Dedifferentiated amniotic fluid mesenchymal stem cell (primary cell): ENCODE measurements at regions not wholly inside any gene's neighbourhood (a gene's known extent, or its start where the extent isn't known, plus 50 kb on each side); places are given as distances from the start of the nearest gene placed in this dataset.
"Not testable (repeated sequence)": the region's sequence is repeated elsewhere in the genome, so short reads cannot be mapped to it uniquely, and the experiment has no call there.

ENCODE experiments used
- DNase-seq: peaks from one replicate; pipeline ENCODE4 v3.0.0-alpha.2; 2016; ENCODE audit errors: extremely low spot score

DNA sequence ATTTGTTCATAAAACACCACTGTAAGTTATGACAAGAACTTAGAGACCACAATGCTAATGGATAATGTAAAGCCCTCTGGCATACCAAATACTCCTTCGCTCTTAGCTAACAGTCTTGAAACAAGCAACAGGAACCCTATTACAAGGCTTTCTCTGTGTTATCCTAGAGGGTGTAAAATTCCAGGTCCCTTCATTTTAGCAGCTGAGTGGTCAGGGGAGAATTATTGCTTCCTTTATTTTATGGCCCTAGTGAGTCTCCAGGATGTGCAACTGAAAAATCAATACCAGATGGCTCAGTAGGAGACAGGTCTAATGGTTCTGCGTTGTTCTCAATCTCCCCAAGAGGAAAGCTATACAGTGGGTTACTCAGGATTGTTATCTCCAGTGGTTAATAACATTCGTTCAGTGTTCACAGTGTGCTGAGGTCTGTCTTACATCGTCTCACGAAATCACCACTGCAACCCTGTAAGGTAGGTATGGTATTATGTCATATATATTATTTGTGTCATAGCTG, 172.7 kb upstream of the CNOT2 start:
- DNase-seq: no peak

- no peak for DNase-seq
Measured at GRCh38 chr12:70074510-70074909, 168.7 kb upstream of the CNOT2 start.

DNA sequence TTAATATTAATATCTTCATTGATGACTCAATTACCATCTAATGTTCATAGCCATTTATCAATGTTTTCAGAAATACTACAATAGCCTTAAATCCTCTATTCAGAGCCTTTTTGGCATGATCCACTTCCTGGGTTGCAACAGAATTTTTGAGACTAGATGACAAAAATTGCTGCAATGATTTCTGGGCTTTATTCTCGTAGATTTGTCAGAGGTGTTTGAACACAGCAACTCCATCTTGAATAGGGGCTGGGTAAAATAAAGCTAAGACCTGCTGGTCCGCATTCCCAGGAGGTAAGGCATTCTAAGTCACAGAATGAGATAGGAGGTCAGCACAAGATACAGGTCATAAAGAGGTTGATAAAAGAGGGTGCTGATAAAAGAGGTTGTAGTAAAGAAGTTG, 165.8 kb upstream of the CNOT2 start:
- no peak for DNase-seq

GRCh38 chr12:70078161-70078560, 165.1 kb upstream of the CNOT2 start:
- no peak for DNase-seq

DNA sequence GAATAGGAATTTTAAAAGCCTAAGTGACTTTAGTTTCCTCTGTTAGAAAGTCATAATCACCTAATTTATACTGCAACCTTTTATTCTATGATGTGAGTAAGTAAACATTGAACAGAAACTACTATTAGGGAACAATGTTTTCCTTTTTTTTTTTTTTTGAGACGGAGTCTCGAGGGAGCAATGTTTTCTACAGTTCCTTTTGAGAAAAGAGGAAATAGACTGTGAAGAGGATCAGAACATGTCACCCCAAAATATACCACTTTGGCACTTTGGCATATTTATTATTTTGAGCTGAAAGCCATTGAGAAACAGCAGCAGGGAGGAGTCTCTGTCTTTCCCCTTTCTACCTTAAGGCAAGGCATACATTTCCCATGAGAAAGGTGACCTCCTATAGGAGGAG, 162.7 kb upstream of the CNOT2 start:
- no peak for DNase-seq

DNA sequence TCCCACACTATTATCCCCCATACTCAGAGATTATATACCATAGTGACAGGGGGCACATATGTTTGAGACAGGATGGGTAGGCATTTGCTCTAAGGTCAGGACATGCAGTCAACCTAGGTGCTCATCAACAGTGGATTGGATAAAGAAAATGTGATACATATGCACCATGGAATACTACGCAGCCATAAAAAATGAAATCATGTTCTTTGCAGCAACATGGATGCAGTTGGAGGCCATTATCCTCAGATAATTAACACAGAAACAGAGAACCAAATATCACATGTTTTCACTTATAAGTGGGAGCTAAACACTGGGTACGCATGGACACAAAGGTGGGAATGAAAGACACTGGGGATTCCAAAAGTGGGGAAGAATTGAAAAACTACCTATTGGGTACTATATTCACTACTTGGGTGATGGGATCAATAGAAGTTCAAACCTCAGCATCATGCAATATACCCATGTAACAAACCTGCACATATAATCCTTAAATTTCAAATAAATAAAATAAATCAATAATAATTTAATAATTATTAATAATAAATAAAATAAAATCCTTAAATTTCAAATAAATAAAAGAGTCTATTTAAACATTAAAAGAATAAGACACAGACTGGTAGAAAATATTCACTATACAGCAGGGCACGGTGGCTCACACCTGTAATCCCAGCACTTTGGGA, 160.1 kb upstream of the CNOT2 start:
- no peak for DNase-seq

- no peak for DNase-seq
Measured at GRCh38 chr12:70083677-70084020, 159.6 kb upstream of the CNOT2 start.

- not testable (repeated sequence) for DNase-seq
Measured at GRCh38 chr12:70086372-70086771, 156.9 kb upstream of the CNOT2 start.

DNA sequence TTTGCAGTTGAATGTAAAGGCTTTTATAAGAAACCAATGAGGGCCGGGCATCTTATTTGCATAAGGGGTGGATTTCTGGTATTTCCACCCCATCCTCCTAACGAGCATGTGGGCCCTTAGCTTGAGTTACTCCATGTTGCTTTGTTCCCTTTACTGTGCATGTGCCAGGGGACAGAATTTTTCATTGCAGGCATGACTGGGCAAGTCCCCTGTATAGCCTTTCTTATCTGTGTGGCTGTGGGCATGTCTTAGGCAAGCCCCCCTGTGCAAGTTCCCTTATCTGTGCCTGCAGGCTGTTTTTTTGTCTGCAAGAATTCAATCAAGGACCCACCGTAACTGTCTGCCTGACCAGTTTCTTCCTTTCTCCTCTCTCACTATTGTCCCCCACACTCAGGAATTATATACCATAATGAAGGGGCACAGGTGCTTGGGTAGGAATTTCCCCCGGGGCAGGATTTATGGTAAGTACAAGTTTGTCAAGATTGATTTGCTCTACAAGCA, 152.2 kb upstream of the CNOT2 start:
- DNase-seq: no peak

GRCh38 chr12:70094467-70094866, 148.8 kb upstream of the CNOT2 start:
- no peak for DNase-seq

GRCh38 chr12:70096759-70097410, 146.3 kb upstream of the CNOT2 start:
- DNase-seq: no peak

- no peak for DNase-seq
Measured at GRCh38 chr12:70101064-70101463, 142.2 kb upstream of the CNOT2 start.

- DNase-seq: no peak
Measured at GRCh38 chr12:70106347-70106746, 136.9 kb upstream of the CNOT2 start.

- no peak for DNase-seq
Measured at GRCh38 chr12:70110085-70110484, 133.1 kb upstream of the CNOT2 start.

- no peak for DNase-seq
Measured at GRCh38 chr12:70117670-70118069, 125.6 kb upstream of the CNOT2 start.

- DNase-seq: no peak
Measured at GRCh38 chr12:70120970-70121369, 122.3 kb upstream of the CNOT2 start.

GRCh38 chr12:70121562-70121961, 121.7 kb upstream of the CNOT2 start:
- no peak for DNase-seq

GRCh38 chr12:70122804-70123203, 120.4 kb upstream of the CNOT2 start:
- no peak for DNase-seq

DNA sequence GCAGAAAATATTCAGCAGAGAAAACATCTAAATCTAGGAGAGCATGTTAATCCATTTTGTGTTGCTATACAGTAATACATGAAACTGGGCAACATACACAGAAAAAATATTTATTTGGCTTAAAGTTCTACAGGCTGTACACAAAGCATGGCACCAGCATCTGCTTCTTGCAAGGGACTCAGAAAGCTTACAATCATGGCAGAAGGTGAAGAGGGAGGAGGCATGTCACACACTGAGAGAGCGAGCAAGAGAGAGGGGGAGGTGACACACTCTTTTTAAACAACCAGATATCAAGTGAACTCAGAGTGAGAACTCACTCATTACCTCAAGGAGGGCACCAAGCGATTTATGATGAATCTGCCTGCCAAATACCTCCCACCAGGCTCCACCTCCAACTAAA, 94.2 kb upstream of the CNOT2 start:
- no peak for DNase-seq

- no peak for DNase-seq
Measured at GRCh38 chr12:70149665-70150064, 93.6 kb upstream of the CNOT2 start.

GRCh38 chr12:70150230-70150629, 93.0 kb upstream of the CNOT2 start:
- DNase-seq: no peak

- no peak for DNase-seq
Measured at GRCh38 chr12:70151993-70152392, 91.2 kb upstream of the CNOT2 start.

GRCh38 chr12:70154087-70154638, 89.1 kb upstream of the CNOT2 start:
- DNase-seq: no peak
